Fibroblast of the aortic adventitia (primary cell): ENCODE measurements at regions not wholly inside any gene's neighbourhood (a gene's known extent, or its start where the extent isn't known, plus 50 kb on each side); places are given as distances from the start of the nearest gene placed in this dataset.

Source experiments
- DNase-seq: peaks from one replicate; pipeline ENCODE4 v3.0.0-alpha.2; 2010; ENCODE audit warnings: low read depth
- H3K4me3 ChIP-seq: 2 replicates; pipeline ENCODE4 v1.5.1; 2011; ENCODE audit warnings: low read depth, mild to moderate bottlenecking, control low read depth, low read length, moderate library complexity
- CTCF ChIP-seq: IDR thresholded peaks from 2 replicates; pipeline ENCODE4 v1.5.1; 2011; ENCODE audit warnings: mild to moderate bottlenecking, low read length, control low read depth, inconsistent platforms; ENCODE audit not compliant: insufficient read depth

- no peak for DNase-seq
- H3K4me3 ChIP-seq = no peak overlapping the region
- TF ChIP-seq CTCF = no peak
These were observed 53.1 kb upstream of the VSX1 start for GRCh38 chr20:25135031-25135430.

- H3K4me3 ChIP-seq = no peak overlapping the region
- no peak for DNase-seq
- no peak for TF ChIP-seq CTCF
These were observed 54.1 kb upstream of the VSX1 start for GRCh38 chr20:25136056-25136455.

GRCh38 chr20:25136643-25137559 lies 55.0 kb upstream of the VSX1 start:
- H3K4me3 ChIP-seq = no peak overlapping the region

GRCh38 chr20:25139029-25139705 lies 56.3 kb upstream of the ENTPD6 start:
- H3K4me3 ChIP-seq = no peak overlapping the region
- TF ChIP-seq CTCF = no peak
- DNase-seq = no peak

More at GRCh38 chr20:25136643-25137559, 55.0 kb upstream of the VSX1 start:
- DNase-seq = peak; percentile 97
- no peak for TF ChIP-seq CTCF

GRCh38 chr20:25140968-25141367 lies 54.5 kb upstream of the ENTPD6 start:
- DNase-seq = no peak
- no peak overlapping the region for H3K4me3 ChIP-seq
- TF ChIP-seq CTCF = no peak

GRCh38 chr20:25142435-25142834 lies 53.1 kb upstream of the ENTPD6 start:
- no peak for TF ChIP-seq CTCF
- no peak for DNase-seq
- H3K4me3 ChIP-seq = no peak overlapping the region
